GM12875 (cell line): ENCODE measurements at regions not wholly inside any gene's neighbourhood (a gene's known extent, or its start where the extent isn't known, plus 50 kb on each side); places are given as distances from the start of the nearest gene placed in this dataset.

Experiments
- H3K4me3 ChIP-seq: one replicate; pipeline ENCODE4 v1.5.1; 2011; ENCODE audit warnings: low read depth, low read length, control low read depth
- CTCF ChIP-seq: IDR thresholded peaks from 2 replicates; pipeline ENCODE4 v1.5.1; 2011; ENCODE audit warnings: low read depth, mild to moderate bottlenecking, control low read depth, inconsistent platforms, low read length, moderate library complexity, borderline replicate concordance; ENCODE audit not compliant: insufficient read depth

- H3K4me3 ChIP-seq = no peak overlapping the region
Observed at GRCh38 chr6:19036196-19036555, 649.0 kb downstream of the RNF144B start.

GRCh38 chr6:19037607-19038006, 650.5 kb downstream of the RNF144B start:
- TF ChIP-seq CTCF = no peak
- H3K4me3 ChIP-seq = no peak overlapping the region

More at GRCh38 chr6:19036196-19036555, 649.0 kb downstream of the RNF144B start:
- TF ChIP-seq CTCF = no peak

GRCh38 chr6:19039287-19039686, 652.1 kb downstream of the RNF144B start:
- TF ChIP-seq CTCF = no peak

GRCh38 chr6:19041906-19042305, 654.8 kb downstream of the RNF144B start:
- TF ChIP-seq CTCF = no peak
- H3K4me3 ChIP-seq = no peak overlapping the region

More at GRCh38 chr6:19039287-19039686, 652.1 kb downstream of the RNF144B start:
- H3K4me3 ChIP-seq = no peak overlapping the region

GRCh38 chr6:19042420-19042819, 655.3 kb downstream of the RNF144B start:
- H3K4me3 ChIP-seq = no peak overlapping the region
- TF ChIP-seq CTCF = no peak

- no peak for TF ChIP-seq CTCF
- no peak overlapping the region for H3K4me3 ChIP-seq
Observed at GRCh38 chr6:19050765-19051164, 663.6 kb downstream of the RNF144B start.

GRCh38 chr6:19052219-19052618, 665.1 kb downstream of the RNF144B start:
- no peak overlapping the region for H3K4me3 ChIP-seq
- TF ChIP-seq CTCF = no peak
